Limb (tissue), 2 donors: ENCODE measurements at regions not wholly inside any gene's neighbourhood (a gene's known extent, or its start where the extent isn't known, plus 50 kb on each side); places are given as distances from the start of the nearest gene placed in this dataset.

ENCODE experiments used
- DNase-seq, 2 donors: peaks; one replicate each; pipeline ENCODE4 v3.0.0-alpha.2; 2016; ENCODE audit errors: extremely low spot score in 2 of 2

- DNase-seq, result no peak
Observed at GRCh38 chr4:153852501-153852900, 63.6 kb upstream of the SFRP2 start.

GRCh38 chr4:153850533-153851280, 61.8 kb upstream of the SFRP2 start:
- no peak for DNase-seq

GRCh38 chr4:153844144-153844543, 55.3 kb upstream of the SFRP2 start:
- DNase-seq, result no peak
